ENCODE measurements at regions not wholly inside any gene's neighbourhood (a gene's known extent, or its start where the extent isn't known, plus 50 kb on each side); places are given as distances from the start of the nearest gene placed in this dataset.

GRCh38 chr10:120131183-120131582 lies 238.7 kb downstream of the SEC23IP start:
- Histone ChIP-seq H3K4me1 (ENCODE audit: control insufficient read depth in 1 of 2, insufficient read depth in 2 of 2, low read depth in 1 of 2, low read length in 1 of 2) (no peaks in the 10 kb centered on the region), H2AFZ (ENCODE audit: low read depth) (no peak overlapping the region), H3K27me3 (ENCODE audit: insufficient read depth) (no peaks in the 10 kb centered on the region), H4K20me1 (ENCODE audit: insufficient read depth) (no peaks in the 10 kb centered on the region), H3F3A (replicated peaks; ENCODE audit: insufficient read depth) (no peaks in the 10 kb centered on the region), H3K36me3 (replicated peaks in 1 of 2; ENCODE audit: control insufficient read depth in 1 of 2, insufficient read depth in 2 of 2, low read length in 1 of 2) (no peaks in the 10 kb centered on the region), H3K9me2 (no peaks in the 10 kb centered on the region), H3K9me3 (no peaks in the 10 kb centered on the region), H3K4me2 (no peak overlapping the region), H3K79me2 (ENCODE audit: insufficient read depth) (no peaks in the 10 kb centered on the region), H3K4me3 (ENCODE audit: low read depth in 2 of 2, low read length in 1 of 2) (no peak overlapping the region), H3K9ac (no peak overlapping the region), H3K27ac (ENCODE audit: low read depth in 2 of 2, low read length in 1 of 2) (no peak overlapping the region)
- CTCF ChIA-PET: no interaction called here
- DNase-seq: no peak
- POLR2A ChIA-PET: no interaction called here
- 30% methylated on average over 3 of the region's 3 CpGs for WGBS (ENCODE audit: low lambda C conversion rate)
- TF ChIP-seq TCF12 (IDR thresholded peaks at IDR 0.05) (no peak), REST (IDR thresholded peaks at IDR 0.05; ENCODE audit: low read depth, low read length) (peak; percentile 93)

- DNase-seq: no peak
- no peak overlapping the region for H3K4me3 ChIP-seq (ENCODE audit: low read depth in 2 of 2, low read length in 1 of 2)
- H3F3A ChIP-seq (replicated peaks; ENCODE audit: insufficient read depth): no peaks in the 10 kb centered on the region
- H3K4me2 ChIP-seq: no peak overlapping the region
- no peaks in the 10 kb centered on the region for H3K36me3 ChIP-seq (replicated peaks in 1 of 2; ENCODE audit: control insufficient read depth in 1 of 2, insufficient read depth in 2 of 2, low read length in 1 of 2)
- no peaks in the 10 kb centered on the region for H3K79me2 ChIP-seq (ENCODE audit: insufficient read depth)
- H3K4me1 ChIP-seq (ENCODE audit: control insufficient read depth in 1 of 2, insufficient read depth in 2 of 2, low read depth in 1 of 2, low read length in 1 of 2): no peaks in the 10 kb centered on the region
- 30% methylated on average over 5 of the region's 5 CpGs for WGBS (ENCODE audit: low lambda C conversion rate)
- no peak overlapping the region for H3K27ac ChIP-seq (ENCODE audit: low read depth in 2 of 2, low read length in 1 of 2)
- H3K9me2 ChIP-seq: no peaks in the 10 kb centered on the region
- ChIA-PET CTCF (interaction anchor here (1.3 kb wide), 1 partner anchor 11 kb away, joined by 3 read pairs; no protein-coding TSS in a partner anchor), POLR2A (no interaction called here)
- no peaks in the 10 kb centered on the region for H3K27me3 ChIP-seq (ENCODE audit: insufficient read depth)
- TF ChIP-seq RXRA (IDR thresholded peaks at IDR 0.05; ENCODE audit: borderline replicate concordance, low read depth): no peak
- H4K20me1 ChIP-seq (ENCODE audit: insufficient read depth): no peaks in the 10 kb centered on the region
- H3K9ac ChIP-seq: no peak overlapping the region
- no peak overlapping the region for H2AFZ ChIP-seq (ENCODE audit: low read depth)
- H3K9me3 ChIP-seq: no peaks in the 10 kb centered on the region
Observed at GRCh38 chr10:120132811-120133210, 240.3 kb downstream of the SEC23IP start.

GRCh38 chr10:120138689-120139088 lies 246.2 kb downstream of the SEC23IP start:
- Histone ChIP-seq H3K4me2 (no peak overlapping the region), H3K4me3 (ENCODE audit: low read depth in 2 of 2, low read length in 1 of 2) (no peak overlapping the region), H3K79me2 (ENCODE audit: insufficient read depth) (no peaks in the 10 kb centered on the region), H3K9ac (no peak overlapping the region), H3K9me2 (no peaks in the 10 kb centered on the region), H3K27me3 (ENCODE audit: insufficient read depth) (no peaks in the 10 kb centered on the region), H4K20me1 (ENCODE audit: insufficient read depth) (no peaks in the 10 kb centered on the region), H3K36me3 (replicated peaks in 1 of 2; ENCODE audit: control insufficient read depth in 1 of 2, insufficient read depth in 2 of 2, low read length in 1 of 2) (no peaks in the 10 kb centered on the region), H2AFZ (ENCODE audit: low read depth) (no peak overlapping the region), H3K4me1 (ENCODE audit: control insufficient read depth in 1 of 2, insufficient read depth in 2 of 2, low read depth in 1 of 2, low read length in 1 of 2) (no peaks in the 10 kb centered on the region; a peak in 1 of 4 replicates), H3K27ac (ENCODE audit: low read depth in 2 of 2, low read length in 1 of 2) (no peak overlapping the region), H3K9me3 (no peaks in the 10 kb centered on the region), H3F3A (replicated peaks; ENCODE audit: insufficient read depth) (no peaks in the 10 kb centered on the region)
- DNase-seq: no peak
- ChIA-PET POLR2A (no interaction called here), CTCF (no interaction called here)
- 25% methylated on average over 3 of the region's 3 CpGs for WGBS (ENCODE audit: low lambda C conversion rate)
- no peak for TF ChIP-seq YY1 (IDR thresholded peaks at IDR 0.05; ENCODE audit: low read depth)
- TF ChIP-seq TCF12 (IDR thresholded peaks at IDR 0.05): no peak
- TF ChIP-seq POLR2AphosphoS5 (IDR thresholded peaks at IDR 0.05; ENCODE audit: low read depth, low read length): no peak
- TF ChIP-seq REST (IDR thresholded peaks at IDR 0.05; ENCODE audit: low read depth, low read length): no peak
- TF ChIP-seq TEAD4 (IDR thresholded peaks at IDR 0.05; ENCODE audit: borderline replicate concordance, insufficient read depth): no peak
- TF ChIP-seq EP300 (IDR thresholded peaks at IDR 0.05; ENCODE audit: borderline replicate concordance in 1 of 2, low read depth in 1 of 2, low read length in 1 of 2): no peak
- no peak for TF ChIP-seq EZH2phosphoT487 (IDR thresholded peaks at IDR 0.05; ENCODE audit: borderline replicate concordance, low read depth)
- TF ChIP-seq TAF1 (IDR thresholded peaks at IDR 0.05; ENCODE audit: borderline replicate concordance, low read depth, low read length): no peak
- TF ChIP-seq ZBTB33 (IDR thresholded peaks at IDR 0.05; ENCODE audit: borderline replicate concordance, low read depth): no peak
- no peak for TF ChIP-seq ELF1 (IDR thresholded peaks at IDR 0.05)
- TF ChIP-seq FOSL2 (IDR thresholded peaks at IDR 0.05; ENCODE audit: borderline replicate concordance, low read depth): no peak
- no peak for TF ChIP-seq RAD21 (IDR thresholded peaks at IDR 0.05; ENCODE audit: low read length)
